Gastrocnemius medialis (tissue), 4 donors: ENCODE measurements at regions not wholly inside any gene's neighbourhood (a gene's known extent, or its start where the extent isn't known, plus 50 kb on each side); places are given as distances from the start of the nearest gene placed in this dataset.
"Not testable (repeated sequence)": the region's sequence is repeated elsewhere in the genome, so short reads cannot be mapped to it uniquely, and the experiment has no call there.

Source experiments
- ATAC-seq, 2 donors: fragments of 150-250 bp; one replicate each; pipeline ENCODE4 v1.9.1; 2016
- DNase-seq, 2 donors: peaks; one replicate each; pipeline ENCODE4 v3.0.0-alpha.2; 2019
- H3K27ac ChIP-seq, 4 donors: fragments of 200-600 bp; sonication (generic); 1 replicate in 1 of 4; 2 replicates in 3 of 4; pipeline ENCODE4 v1.5.1; 2016 to 2018; ENCODE audit warnings: mild to moderate bottlenecking in 2 of 4, moderate library complexity in 1 of 4
- H3K27me3 ChIP-seq, 3 donors: fragments of 200-600 bp; sonication (generic) in 2 of 3; 1 replicate in 1 of 3; 2 replicates in 2 of 3; pipeline versions ENCODE4 v1.5.1 to v1.6.0; 2016 to 2019; ENCODE audit warnings: mild to moderate bottlenecking in 1 of 3, moderate library complexity in 1 of 3
- H3K36me3 ChIP-seq, 2 donors: fragments of 200-600 bp; sonication (generic) in 1 of 2; one replicate each; pipeline ENCODE4 v1.5.1; 2017 to 2018
- H3K4me1 ChIP-seq, 2 donors: fragments of 200-600 bp; sonication (generic) in 1 of 2; one replicate each; pipeline ENCODE4 v1.5.1; 2016 to 2017; ENCODE audit warnings: mild to moderate bottlenecking in 2 of 2
- H3K4me3 ChIP-seq, 4 donors: fragments of 200-600 bp; sonication (generic) in 3 of 4; 1 replicate in 1 of 4; 2 replicates in 3 of 4; pipeline ENCODE4 v1.5.1; 2016 to 2019; ENCODE audit warnings: mild to moderate bottlenecking in 2 of 4
- H3K9me3 ChIP-seq, 3 donors: fragments of 200-600 bp; sonication (generic) in 2 of 3; 1 replicate in 1 of 3; 2 replicates in 2 of 3; pipeline ENCODE4 v1.5.1; 2016 to 2019
- POLR2A ChIP-seq, 2 donors: fragments of 450-650 bp; IDR thresholded peaks; one replicate each; pipeline ENCODE4 v1.6.1; 2017; ENCODE audit warnings: antibody characterized with exemption in 2 of 2, mild to moderate bottlenecking in 2 of 2, moderate library complexity in 2 of 2
- in situ Hi-C, 4 donors: fragments of 200-750 bp; cut with MboI; loops; one replicate each; pipeline versions ENCODE4 v1.15.0 to v1.8.0; 2017; ENCODE audit warnings: low sequenced_read_pairs in 4 of 4
- intact Hi-C: fragments of 100-400 bp; cut with DNase I; formaldehyde crosslinking; loops from one replicate; pipeline ENCODE4 v1.15.1; 2023; ENCODE audit warnings: low total_unique reads
- TF ChIP-seq, protein P1 (sequence below), 5 experiments: fragments of 450-650 bp in 3 of 5; fragments of 200-600 bp in 2 of 5; sonication (generic) in 2 of 5; IDR thresholded peaks in 4 of 5; conservative IDR thresholded peaks in 1 of 5; 1 replicate in 4 of 5; 2 replicates in 1 of 5; pipeline ENCODE4 v1.5.1; 2016 to 2019; ENCODE audit warnings: antibody characterized with exemption in 5 of 5, mild to moderate bottlenecking in 3 of 5, moderate library complexity in 3 of 5

DNA sequence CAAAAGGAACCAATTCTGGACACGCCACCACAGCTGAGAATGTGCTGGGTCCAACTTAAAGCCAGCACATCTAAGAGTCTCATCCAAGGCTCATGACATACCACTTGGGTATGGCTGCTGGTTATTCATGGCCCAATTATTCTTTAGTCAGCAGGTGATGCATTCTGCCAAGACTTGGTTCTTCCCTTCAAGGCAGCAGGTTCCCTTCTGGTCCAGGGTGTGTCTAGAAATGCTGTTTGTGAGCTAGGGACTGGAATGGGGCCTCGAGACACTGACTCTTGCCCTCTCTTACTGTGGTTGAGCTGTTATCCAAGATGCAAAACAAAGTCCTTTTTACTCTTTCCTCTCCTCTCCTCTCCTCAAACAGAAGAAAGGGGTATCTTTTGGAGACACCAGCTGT lies 522.6 kb downstream of the HINT1 start:
- no peak for TF ChIP-seq POLR2A (IDR thresholded peaks at IDR 0.05)
- TF ChIP-seq, protein P1, sequence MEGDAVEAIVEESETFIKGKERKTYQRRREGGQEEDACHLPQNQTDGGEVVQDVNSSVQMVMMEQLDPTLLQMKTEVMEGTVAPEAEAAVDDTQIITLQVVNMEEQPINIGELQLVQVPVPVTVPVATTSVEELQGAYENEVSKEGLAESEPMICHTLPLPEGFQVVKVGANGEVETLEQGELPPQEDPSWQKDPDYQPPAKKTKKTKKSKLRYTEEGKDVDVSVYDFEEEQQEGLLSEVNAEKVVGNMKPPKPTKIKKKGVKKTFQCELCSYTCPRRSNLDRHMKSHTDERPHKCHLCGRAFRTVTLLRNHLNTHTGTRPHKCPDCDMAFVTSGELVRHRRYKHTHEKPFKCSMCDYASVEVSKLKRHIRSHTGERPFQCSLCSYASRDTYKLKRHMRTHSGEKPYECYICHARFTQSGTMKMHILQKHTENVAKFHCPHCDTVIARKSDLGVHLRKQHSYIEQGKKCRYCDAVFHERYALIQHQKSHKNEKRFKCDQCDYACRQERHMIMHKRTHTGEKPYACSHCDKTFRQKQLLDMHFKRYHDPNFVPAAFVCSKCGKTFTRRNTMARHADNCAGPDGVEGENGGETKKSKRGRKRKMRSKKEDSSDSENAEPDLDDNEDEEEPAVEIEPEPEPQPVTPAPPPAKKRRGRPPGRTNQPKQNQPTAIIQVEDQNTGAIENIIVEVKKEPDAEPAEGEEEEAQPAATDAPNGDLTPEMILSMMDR (IDR thresholded peaks at IDR 0.05 in 4 of 5, conservative IDR thresholded peaks at IDR 0.05 in 1 of 5): no peak
- ATAC-seq: no peak

DNA sequence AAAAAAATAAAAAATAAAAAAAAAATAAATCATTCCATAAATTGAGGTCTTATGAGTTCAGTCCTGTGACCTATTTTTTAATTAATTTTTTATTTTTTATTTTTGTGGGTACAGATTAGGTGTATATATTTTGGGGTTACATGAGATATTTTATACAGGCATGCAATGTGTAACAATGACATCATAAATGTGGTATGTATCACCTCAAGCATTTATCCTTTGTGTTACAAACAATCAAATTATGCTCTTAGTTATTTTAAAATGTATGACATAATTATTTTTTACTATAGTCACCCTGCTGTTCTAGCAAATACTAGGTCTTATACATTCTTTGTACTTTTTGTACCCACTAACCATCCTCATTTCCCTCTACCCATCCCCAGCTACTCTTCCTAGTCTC lies 537.9 kb downstream of the HINT1 start:
- H3K4me3 ChIP-seq: no peak overlapping the region
- no peaks in the 10 kb centered on the region for H3K36me3 ChIP-seq
- TF ChIP-seq, protein P1 (IDR thresholded peaks at IDR 0.05 in 4 of 5, conservative IDR thresholded peaks at IDR 0.05 in 1 of 5): no peak
- no peak for TF ChIP-seq POLR2A (IDR thresholded peaks at IDR 0.05)
- H3K27me3 ChIP-seq: no peaks in the 10 kb centered on the region
- no peak for DNase-seq
- H3K9me3 ChIP-seq: no peaks in the 10 kb centered on the region
- ATAC-seq: no peak
- H3K4me1 ChIP-seq: no peaks in the 10 kb centered on the region
- intact Hi-C loops: no loop called here
- no peak overlapping the region for H3K27ac ChIP-seq
- in situ Hi-C loops: no loop called here

More for the DNA sequence above, 522.6 kb downstream of the HINT1 start:
- in situ Hi-C loops: no loop called here
- no peak for DNase-seq
- H3K9me3 ChIP-seq: no peaks in the 10 kb centered on the region
- no peaks in the 10 kb centered on the region for H3K36me3 ChIP-seq
- H3K27ac ChIP-seq: no peak overlapping the region
- no peaks in the 10 kb centered on the region for H3K27me3 ChIP-seq
- intact Hi-C loops: no loop called here
- H3K4me3 ChIP-seq: no peak overlapping the region
- no peaks in the 10 kb centered on the region for H3K4me1 ChIP-seq

DNA sequence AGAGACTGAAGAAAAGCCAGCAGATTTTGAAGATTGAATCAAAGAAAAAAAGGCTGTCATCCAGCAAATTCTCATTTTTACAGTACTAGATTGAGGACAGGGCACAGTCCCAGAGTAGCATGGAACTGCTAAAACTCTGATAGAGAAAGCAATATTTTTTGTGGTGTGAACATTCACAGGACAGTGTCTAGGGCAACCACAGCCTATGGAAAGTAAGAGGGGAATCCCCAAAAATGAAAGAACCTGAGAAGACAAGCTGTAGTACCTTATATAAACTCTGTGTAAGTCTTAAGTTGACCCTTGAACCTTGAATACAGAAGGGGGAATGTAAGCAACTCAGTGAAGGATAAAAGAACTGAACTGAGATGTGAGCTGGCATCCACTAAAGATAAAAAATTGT lies 540.3 kb downstream of the HINT1 start:
- in situ Hi-C loops: no loop called here
- intact Hi-C loops: no loop called here
- Histone ChIP-seq H3K4me1 (no peaks in the 10 kb centered on the region), H3K27ac (no peak overlapping the region), H3K27me3 (no peaks in the 10 kb centered on the region), H3K4me3 (no peak overlapping the region), H3K9me3 (no peaks in the 10 kb centered on the region), H3K36me3 (no peaks in the 10 kb centered on the region)
- ATAC-seq (no peak), DNase-seq (no peak)
- no peak for TF ChIP-seq POLR2A (IDR thresholded peaks at IDR 0.05)
- TF ChIP-seq, protein P1 (IDR thresholded peaks at IDR 0.05 in 4 of 5, conservative IDR thresholded peaks at IDR 0.05 in 1 of 5): no peak

DNA sequence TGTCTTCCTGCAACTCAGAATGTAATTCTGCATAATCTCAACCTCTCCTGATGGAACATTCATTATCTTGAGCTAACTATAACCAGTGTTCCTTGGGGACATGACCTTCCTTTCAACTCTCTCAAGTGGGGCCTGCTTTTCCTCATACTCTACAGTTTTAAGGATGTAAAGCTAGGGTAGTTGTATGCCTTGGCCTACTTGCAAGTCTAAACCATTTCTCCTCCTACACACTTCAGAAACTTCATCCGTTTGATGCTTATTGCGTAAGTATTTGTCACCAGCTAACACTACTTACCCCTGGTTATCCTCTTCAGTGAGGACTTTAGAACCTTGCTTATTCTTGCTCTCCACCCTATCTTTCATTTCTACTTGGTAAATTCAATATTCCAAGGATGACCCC lies 548.9 kb downstream of the HINT1 start:
- Histone ChIP-seq H3K36me3 (no peaks in the 10 kb centered on the region), H3K27me3 (no peaks in the 10 kb centered on the region), H3K4me3 (no peak overlapping the region), H3K9me3 (no peaks in the 10 kb centered on the region), H3K4me1 (no peaks in the 10 kb centered on the region), H3K27ac (no peak overlapping the region)
- intact Hi-C loops (no loop called here), in situ Hi-C loops (no loop called here)
- ATAC-seq: no peak
- no peak for DNase-seq
- TF ChIP-seq POLR2A (IDR thresholded peaks at IDR 0.05): no peak
- TF ChIP-seq, protein P1 (IDR thresholded peaks at IDR 0.05 in 4 of 5, conservative IDR thresholded peaks at IDR 0.05 in 1 of 5): no peak

DNA sequence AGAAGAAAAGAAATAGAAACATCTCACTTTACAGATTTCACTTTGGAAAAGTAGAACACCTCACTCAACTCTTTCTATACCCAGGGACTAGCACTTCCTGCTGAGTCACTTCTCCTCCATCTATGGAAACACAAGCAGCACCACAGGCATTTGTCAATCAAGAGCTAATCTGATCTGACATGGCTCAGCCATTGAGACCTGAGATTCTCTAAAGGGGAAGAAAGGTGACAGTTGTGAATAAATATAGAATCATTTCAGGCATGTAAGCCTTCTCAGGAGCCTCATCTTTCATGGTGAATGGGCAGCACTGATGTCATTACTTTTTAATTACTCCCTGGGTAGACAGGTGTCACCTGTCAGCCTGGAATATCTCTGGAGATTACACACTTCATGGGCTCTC lies 559.8 kb downstream of the HINT1 start:
- peak in 1 of 2 donors; percentile 96 for ATAC-seq
- intact Hi-C loops: no loop called here
- H3K27me3 ChIP-seq: no peaks in the 10 kb centered on the region

DNA sequence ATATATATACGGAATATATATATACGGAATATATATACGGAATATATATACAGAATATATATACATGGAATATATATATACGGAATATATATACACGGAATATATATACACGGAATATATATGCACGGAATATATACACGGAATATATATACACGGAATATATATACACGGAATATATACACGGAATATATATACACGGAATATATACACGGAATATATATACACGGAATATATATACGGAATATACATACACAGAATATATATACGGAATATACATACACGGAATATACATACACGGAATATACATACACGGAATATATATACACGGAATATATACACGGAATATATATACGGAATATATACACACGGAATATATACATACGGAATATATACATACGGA lies 568.4 kb downstream of the HINT1 start:
- H3K4me1 ChIP-seq, H3K4me3 ChIP-seq, H3K27me3 ChIP-seq, ATAC-seq, DNase-seq, intact Hi-C loops, H3K36me3 ChIP-seq, H3K9me3 ChIP-seq, H3K27ac ChIP-seq, in situ Hi-C loops: not testable (repeated sequence)

More for the DNA sequence above, 559.8 kb downstream of the HINT1 start:
- Histone ChIP-seq H3K9me3 (no peaks in the 10 kb centered on the region), H3K4me1 (no peaks in the 10 kb centered on the region), H3K36me3 (no peaks in the 10 kb centered on the region), H3K27ac (peak overlapping the region in 2 of 4 donors; percentile 8 to 51), H3K4me3 (no peak overlapping the region)
- DNase-seq: peak in 1 of 2 donors; percentile 12
- TF ChIP-seq, protein P1 (IDR thresholded peaks at IDR 0.05 in 4 of 5, conservative IDR thresholded peaks at IDR 0.05 in 1 of 5): no peak
- TF ChIP-seq POLR2A (IDR thresholded peaks at IDR 0.05): no peak
- in situ Hi-C loops: no loop called here
